ENCODE measurements at regions not wholly inside any gene's neighbourhood (a gene's known extent, or its start where the extent isn't known, plus 50 kb on each side); places are given as distances from the start of the nearest gene placed in this dataset.

DNA sequence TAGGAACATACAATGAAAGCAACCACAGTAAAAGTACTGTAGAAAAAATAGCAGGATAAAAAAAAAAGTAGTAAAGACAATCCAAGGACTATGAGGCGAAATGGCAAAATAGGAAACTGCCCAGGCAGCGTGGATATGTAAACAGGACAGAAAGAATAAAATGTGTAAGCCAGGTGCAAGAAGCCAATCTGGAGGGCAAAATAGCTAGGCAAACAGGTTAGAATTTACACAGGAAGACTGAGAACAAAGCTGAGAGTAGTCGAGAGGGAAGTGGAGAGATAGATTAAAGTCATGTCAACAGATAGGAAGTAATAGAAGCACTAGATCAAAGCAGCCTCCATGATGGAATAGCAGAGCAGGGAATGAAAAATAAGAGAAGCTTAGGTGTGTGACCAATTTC is 124.2 kb upstream of the B3GALT2 start:
- Histone ChIP-seq H3K27ac (ENCODE audit: low read depth, low read length) (no peak overlapping the region), H3K4me2 (ENCODE audit: low read length) (no peak overlapping the region), H3K79me2 (ENCODE audit: insufficient read depth, low read length) (no peaks in the 10 kb centered on the region), H3K9ac (ENCODE audit: low read length) (no peak overlapping the region), H3K4me1 (ENCODE audit: control insufficient read depth in 1 of 2, insufficient read depth in 2 of 2, low read length in 2 of 2) (no peaks in the 10 kb centered on the region), H3K9me2 (ENCODE audit: insufficient read depth) (no peaks in the 10 kb centered on the region), H3K4me3 (replicated peaks in 1 of 2; ENCODE audit: low read depth in 1 of 2, low read length in 2 of 2) (no peak overlapping the region), H3K36me3 (ENCODE audit: control insufficient read depth in 1 of 2, insufficient read depth in 2 of 2, low read length in 2 of 2) (no peaks in the 10 kb centered on the region), H3K9me3 (ENCODE audit: control insufficient read depth in 1 of 2, insufficient read depth in 1 of 2, low read depth in 1 of 2, low read length in 2 of 2) (no peaks in the 10 kb centered on the region), H2AFZ (ENCODE audit: low read depth, low read length, poor library complexity, severe bottlenecking) (no peak overlapping the region), H3K27me3 (ENCODE audit: insufficient read depth, low read length) (no peaks in the 10 kb centered on the region), H4K20me1 (ENCODE audit: insufficient read depth) (no peaks in the 10 kb centered on the region)
- DNase-seq (ENCODE audit: low read depth, low spot score), result no peak
- intact Hi-C loops (cut with micrococcal nuclease), result no loop called here
- CTCF ChIA-PET, result no interaction called here
- no TSS peak for BruUV-seq (replicated peaks)
- ATAC-seq, result no peak
- TF ChIP-seq CBX3 (IDR thresholded peaks at IDR 0.05; ENCODE audit: low read depth), result no peak
- TF ChIP-seq JUND (IDR thresholded peaks at IDR 0.05), result no peak
- no peak for TF ChIP-seq POLR2AphosphoS5 (IDR thresholded peaks at IDR 0.05; ENCODE audit: low read depth, low read length)
- RAD21 ChIA-PET (ENCODE audit: low non-redundant PET in 1 of 2, low total read pairs in 2 of 2, uncharacterized antibody in 2 of 2, unreplicated experiment in 2 of 2), result no interaction called here
- POLR2A ChIA-PET, result no interaction called here

DNA sequence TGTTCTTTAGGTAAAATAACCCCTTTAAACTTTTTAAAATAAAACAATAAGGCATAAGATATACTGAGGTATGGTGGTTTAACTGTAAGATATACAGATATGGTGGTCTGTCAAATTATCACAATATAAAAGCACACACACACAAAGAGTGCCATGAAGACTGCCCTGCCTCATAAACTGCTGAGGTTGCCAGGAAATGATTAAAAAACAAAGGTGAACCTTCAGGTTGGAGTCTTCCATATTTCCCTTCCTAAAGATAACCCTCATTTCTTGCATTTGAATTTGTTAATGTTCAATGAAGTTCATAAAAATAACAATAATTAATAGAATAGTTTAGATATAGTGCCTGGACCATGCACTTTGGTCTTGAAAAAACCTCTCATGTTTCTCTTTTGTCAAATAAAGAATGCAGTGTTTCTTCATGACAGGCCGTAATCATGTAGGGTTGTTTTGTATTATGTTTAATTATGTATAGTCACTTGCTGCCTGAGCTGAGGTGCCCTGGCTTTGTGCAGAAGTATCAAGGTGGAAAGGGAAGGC is 123.6 kb upstream of the B3GALT2 start:
- no peaks in the 10 kb centered on the region for H3K79me2 ChIP-seq (ENCODE audit: insufficient read depth, low read length)
- H3K4me1 ChIP-seq (ENCODE audit: control insufficient read depth in 1 of 2, insufficient read depth in 2 of 2, low read length in 2 of 2), result no peaks in the 10 kb centered on the region
- no peaks in the 10 kb centered on the region for H3K36me3 ChIP-seq (ENCODE audit: control insufficient read depth in 1 of 2, insufficient read depth in 2 of 2, low read length in 2 of 2)
- no peak for TF ChIP-seq EGR1 (IDR thresholded peaks at IDR 0.05; ENCODE audit: low read depth)
- TF ChIP-seq, protein P1, sequence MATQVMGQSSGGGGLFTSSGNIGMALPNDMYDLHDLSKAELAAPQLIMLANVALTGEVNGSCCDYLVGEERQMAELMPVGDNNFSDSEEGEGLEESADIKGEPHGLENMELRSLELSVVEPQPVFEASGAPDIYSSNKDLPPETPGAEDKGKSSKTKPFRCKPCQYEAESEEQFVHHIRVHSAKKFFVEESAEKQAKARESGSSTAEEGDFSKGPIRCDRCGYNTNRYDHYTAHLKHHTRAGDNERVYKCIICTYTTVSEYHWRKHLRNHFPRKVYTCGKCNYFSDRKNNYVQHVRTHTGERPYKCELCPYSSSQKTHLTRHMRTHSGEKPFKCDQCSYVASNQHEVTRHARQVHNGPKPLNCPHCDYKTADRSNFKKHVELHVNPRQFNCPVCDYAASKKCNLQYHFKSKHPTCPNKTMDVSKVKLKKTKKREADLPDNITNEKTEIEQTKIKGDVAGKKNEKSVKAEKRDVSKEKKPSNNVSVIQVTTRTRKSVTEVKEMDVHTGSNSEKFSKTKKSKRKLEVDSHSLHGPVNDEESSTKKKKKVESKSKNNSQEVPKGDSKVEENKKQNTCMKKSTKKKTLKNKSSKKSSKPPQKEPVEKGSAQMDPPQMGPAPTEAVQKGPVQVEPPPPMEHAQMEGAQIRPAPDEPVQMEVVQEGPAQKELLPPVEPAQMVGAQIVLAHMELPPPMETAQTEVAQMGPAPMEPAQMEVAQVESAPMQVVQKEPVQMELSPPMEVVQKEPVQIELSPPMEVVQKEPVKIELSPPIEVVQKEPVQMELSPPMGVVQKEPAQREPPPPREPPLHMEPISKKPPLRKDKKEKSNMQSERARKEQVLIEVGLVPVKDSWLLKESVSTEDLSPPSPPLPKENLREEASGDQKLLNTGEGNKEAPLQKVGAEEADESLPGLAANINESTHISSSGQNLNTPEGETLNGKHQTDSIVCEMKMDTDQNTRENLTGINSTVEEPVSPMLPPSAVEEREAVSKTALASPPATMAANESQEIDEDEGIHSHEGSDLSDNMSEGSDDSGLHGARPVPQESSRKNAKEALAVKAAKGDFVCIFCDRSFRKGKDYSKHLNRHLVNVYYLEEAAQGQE (IDR thresholded peaks at IDR 0.05; ENCODE audit: low read depth), result no peak
- no peak for TF ChIP-seq SP1 (IDR thresholded peaks at IDR 0.05; ENCODE audit: low read depth)
- TF ChIP-seq, protein P2, sequence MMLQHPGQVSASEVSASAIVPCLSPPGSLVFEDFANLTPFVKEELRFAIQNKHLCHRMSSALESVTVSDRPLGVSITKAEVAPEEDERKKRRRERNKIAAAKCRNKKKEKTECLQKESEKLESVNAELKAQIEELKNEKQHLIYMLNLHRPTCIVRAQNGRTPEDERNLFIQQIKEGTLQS (IDR thresholded peaks at IDR 0.05), result no peak
- TF ChIP-seq CEBPB (IDR thresholded peaks at IDR 0.05; ENCODE audit: low read depth), result no peak
- TF ChIP-seq, protein P3, sequence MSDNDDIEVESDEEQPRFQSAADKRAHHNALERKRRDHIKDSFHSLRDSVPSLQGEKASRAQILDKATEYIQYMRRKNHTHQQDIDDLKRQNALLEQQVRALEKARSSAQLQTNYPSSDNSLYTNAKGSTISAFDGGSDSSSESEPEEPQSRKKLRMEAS (IDR thresholded peaks at IDR 0.05), result no peak
- no peak for TF ChIP-seq CBX3 (IDR thresholded peaks at IDR 0.05; ENCODE audit: low read depth)
- TF ChIP-seq ELF1 (IDR thresholded peaks at IDR 0.05; ENCODE audit: borderline replicate concordance, low read depth), result no peak
- no peak for TF ChIP-seq FOSL1 (IDR thresholded peaks at IDR 0.05; ENCODE audit: low read depth)
- no peak for TF ChIP-seq POLR2A (IDR thresholded peaks at IDR 0.05; ENCODE audit: borderline replicate concordance, extremely low read depth, insufficient read depth, insufficient read length)
- TF ChIP-seq, protein P4, sequence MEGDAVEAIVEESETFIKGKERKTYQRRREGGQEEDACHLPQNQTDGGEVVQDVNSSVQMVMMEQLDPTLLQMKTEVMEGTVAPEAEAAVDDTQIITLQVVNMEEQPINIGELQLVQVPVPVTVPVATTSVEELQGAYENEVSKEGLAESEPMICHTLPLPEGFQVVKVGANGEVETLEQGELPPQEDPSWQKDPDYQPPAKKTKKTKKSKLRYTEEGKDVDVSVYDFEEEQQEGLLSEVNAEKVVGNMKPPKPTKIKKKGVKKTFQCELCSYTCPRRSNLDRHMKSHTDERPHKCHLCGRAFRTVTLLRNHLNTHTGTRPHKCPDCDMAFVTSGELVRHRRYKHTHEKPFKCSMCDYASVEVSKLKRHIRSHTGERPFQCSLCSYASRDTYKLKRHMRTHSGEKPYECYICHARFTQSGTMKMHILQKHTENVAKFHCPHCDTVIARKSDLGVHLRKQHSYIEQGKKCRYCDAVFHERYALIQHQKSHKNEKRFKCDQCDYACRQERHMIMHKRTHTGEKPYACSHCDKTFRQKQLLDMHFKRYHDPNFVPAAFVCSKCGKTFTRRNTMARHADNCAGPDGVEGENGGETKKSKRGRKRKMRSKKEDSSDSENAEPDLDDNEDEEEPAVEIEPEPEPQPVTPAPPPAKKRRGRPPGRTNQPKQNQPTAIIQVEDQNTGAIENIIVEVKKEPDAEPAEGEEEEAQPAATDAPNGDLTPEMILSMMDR (IDR thresholded peaks at IDR 0.05 in 2 of 3, conservative IDR thresholded peaks at IDR 0.05 in 1 of 3; ENCODE audit: borderline replicate concordance in 1 of 3, insufficient read depth in 1 of 3, low read depth in 2 of 3, low read length in 2 of 3), result no peak
- ChIA-PET CTCF (no interaction called here), RAD21 (ENCODE audit: low non-redundant PET in 1 of 2, low total read pairs in 2 of 2, uncharacterized antibody in 2 of 2, unreplicated experiment in 2 of 2) (no interaction called here), POLR2A (no interaction called here)
- intact Hi-C loops (cut with micrococcal nuclease), result no loop called here
- no peaks in the 10 kb centered on the region for H3K9me3 ChIP-seq (ENCODE audit: control insufficient read depth in 1 of 2, insufficient read depth in 1 of 2, low read depth in 1 of 2, low read length in 2 of 2)
- DNase-seq (ENCODE audit: low read depth, low spot score) (no peak), ATAC-seq (no peak)
- H4K20me1 ChIP-seq (ENCODE audit: insufficient read depth), result no peaks in the 10 kb centered on the region
- H3K4me3 ChIP-seq (replicated peaks in 1 of 2; ENCODE audit: low read depth in 1 of 2, low read length in 2 of 2), result no peak overlapping the region
- H2AFZ ChIP-seq (ENCODE audit: low read depth, low read length, poor library complexity, severe bottlenecking), result no peak overlapping the region
- H3K27ac ChIP-seq (ENCODE audit: low read depth, low read length), result no peak overlapping the region
- H3K9ac ChIP-seq (ENCODE audit: low read length), result no peak overlapping the region
- H3K4me2 ChIP-seq (ENCODE audit: low read length), result no peak overlapping the region
- H3K27me3 ChIP-seq (ENCODE audit: insufficient read depth, low read length), result no peaks in the 10 kb centered on the region
- no peaks in the 10 kb centered on the region for H3K9me2 ChIP-seq (ENCODE audit: insufficient read depth)
- no TSS peak for BruUV-seq (replicated peaks)

Data from HCT116 (cell line).